ENCODE measurements at regions not wholly inside any gene's neighbourhood (a gene's known extent, or its start where the extent isn't known, plus 50 kb on each side); places are given as distances from the start of the nearest gene placed in this dataset.
"Not testable (repeated sequence)": the region's sequence is repeated elsewhere in the genome, so short reads cannot be mapped to it uniquely, and the experiment has no call there.

- no peak for DNase-seq
- no peak for TF ChIP-seq POLR2A (IDR thresholded peaks at IDR 0.05)
- no peak for TF ChIP-seq POLR2AphosphoS5 (IDR thresholded peaks at IDR 0.05)
- TF ChIP-seq CTCF (IDR thresholded peaks at IDR 0.05): no peak
- TF ChIP-seq EP300 (IDR thresholded peaks at IDR 0.05): no peak
- 88 to 99% (median 95%) methylated on average over 11 to 33 of the region's 33 CpGs for WGBS, 5 donors
- Histone ChIP-seq H3K27ac (no peak overlapping the region), H3K27me3 (no peaks in the 10 kb centered on the region), H3K4me1 (no peaks in the 10 kb centered on the region), H3K36me3 (no peaks in the 10 kb centered on the region), H3K9me3 (peaks cover 0 to 12% (median 0%) of the 10 kb centered on the region in 4 donors), H3K4me3 (no peak overlapping the region)
- intact Hi-C loops (cut with DNase I; ENCODE audit: low total_unique reads): no loop called here
Measured at GRCh38 chrX:120732879-120733278, 103.0 kb upstream of the C1GALT1C1 start.

- Histone ChIP-seq H3K36me3 (no peaks in the 10 kb centered on the region), H3K4me3 (no peak overlapping the region), H3K27me3 (no peaks in the 10 kb centered on the region), H3K9me3 (peaks cover 0 to 12% (median 0%) of the 10 kb centered on the region in 4 donors), H3K27ac (no peak overlapping the region), H3K4me1 (no peaks in the 10 kb centered on the region)
- WGBS, 5 donors: 71 to 89% (median 78%) methylated on average over 7 of the region's 7 CpGs
- no peak for DNase-seq
- intact Hi-C loops (cut with DNase I; ENCODE audit: low total_unique reads): no loop called here
- TF ChIP-seq EP300 (IDR thresholded peaks at IDR 0.05): no peak
- TF ChIP-seq POLR2A (IDR thresholded peaks at IDR 0.05): no peak
- no peak for TF ChIP-seq CTCF (IDR thresholded peaks at IDR 0.05)
- no peak for TF ChIP-seq POLR2AphosphoS5 (IDR thresholded peaks at IDR 0.05)
Measured at GRCh38 chrX:120732461-120732860, 102.6 kb upstream of the C1GALT1C1 start.

GRCh38 chrX:120731386-120731785, 101.5 kb upstream of the C1GALT1C1 start:
- H3K27me3 ChIP-seq: no peaks in the 10 kb centered on the region
- no peak for DNase-seq
- TF ChIP-seq POLR2AphosphoS5 (IDR thresholded peaks at IDR 0.05) (no peak), POLR2A (IDR thresholded peaks at IDR 0.05) (no peak), CTCF (IDR thresholded peaks at IDR 0.05) (no peak), EP300 (IDR thresholded peaks at IDR 0.05) (no peak)
- H3K4me1 ChIP-seq: no peaks in the 10 kb centered on the region
- H3K9me3 ChIP-seq: peaks cover 0 to 12% (median 0%) of the 10 kb centered on the region in 4 donors
- intact Hi-C loops (cut with DNase I; ENCODE audit: low total_unique reads): no loop called here
- 51 to 90% (median 67%) methylated on average over 4 of the region's 4 CpGs for WGBS, 5 donors
- no peak overlapping the region for H3K27ac ChIP-seq
- H3K36me3 ChIP-seq: no peaks in the 10 kb centered on the region
- no peak overlapping the region for H3K4me3 ChIP-seq

GRCh38 chrX:120729506-120730255, 99.8 kb upstream of the C1GALT1C1 start:
- WGBS, 5 donors: 79 to 93% (median 87%) methylated on average over 6 to 7 of the region's 7 CpGs

GRCh38 chrX:120727911-120728310, 98.1 kb upstream of the C1GALT1C1 start:
- Histone ChIP-seq H3K4me3 (no peak overlapping the region), H3K36me3 (no peaks in the 10 kb centered on the region), H3K27ac (no peak overlapping the region), H3K9me3 (peaks cover 0 to 8% (median 0%) of the 10 kb centered on the region in 4 donors), H3K4me1 (no peaks in the 10 kb centered on the region), H3K27me3 (no peaks in the 10 kb centered on the region)
- no peak for DNase-seq
- no peak for TF ChIP-seq CTCF (IDR thresholded peaks at IDR 0.05)
- no peak for TF ChIP-seq POLR2A (IDR thresholded peaks at IDR 0.05)
- TF ChIP-seq EP300 (IDR thresholded peaks at IDR 0.05): no peak
- no peak for TF ChIP-seq POLR2AphosphoS5 (IDR thresholded peaks at IDR 0.05)
- intact Hi-C loops (cut with DNase I; ENCODE audit: low total_unique reads): no loop called here

More at GRCh38 chrX:120729506-120730255, 99.8 kb upstream of the C1GALT1C1 start:
- H3K27ac ChIP-seq; DNase-seq; H3K4me3 ChIP-seq; H3K27me3 ChIP-seq; H3K4me1 ChIP-seq; H3K36me3 ChIP-seq; intact Hi-C loops (cut with DNase I; ENCODE audit: low total_unique reads): not testable (repeated sequence)
- H3K9me3 ChIP-seq: peaks cover 0 to 12% (median 0%) of the 10 kb centered on the region in 4 donors

Data from stomach (tissue), 8 donors.